Suprapubic skin (tissue), 4 donors: ENCODE measurements at regions not wholly inside any gene's neighbourhood (a gene's known extent, or its start where the extent isn't known, plus 50 kb on each side); places are given as distances from the start of the nearest gene placed in this dataset.

Experiments
- CTCF ChIP-seq, 2 donors: fragments of 200-600 bp in 1 of 2; fragments of 450-650 bp in 1 of 2; sonication (generic) in 1 of 2; IDR thresholded peaks; one replicate each; pipeline ENCODE4 v1.5.1; 2016 to 2019; ENCODE audit warnings: antibody characterized with exemption in 2 of 2, mild to moderate bottlenecking in 1 of 2, moderate library complexity in 1 of 2
- EP300 ChIP-seq: sonication (generic); formaldehyde crosslinking; IDR thresholded peaks from one replicate; pipeline ENCODE4 v1.6.1; 2017; ENCODE audit warnings: antibody characterized with exemption
- POLR2A ChIP-seq, 2 donors: fragments of 450-650 bp; IDR thresholded peaks; one replicate each; pipeline ENCODE4 v1.6.1; 2017; ENCODE audit warnings: antibody characterized with exemption in 2 of 2, mild to moderate bottlenecking in 2 of 2, moderate library complexity in 2 of 2
- POLR2AphosphoS5 ChIP-seq, 3 donors: sonication (generic); formaldehyde crosslinking; IDR thresholded peaks; one replicate each; pipeline ENCODE4 v1.6.1; 2017; ENCODE audit warnings: antibody characterized with exemption in 3 of 3

- TF ChIP-seq CTCF (IDR thresholded peaks at IDR 0.05), result no peak
- TF ChIP-seq EP300, result no peak
- no peak for TF ChIP-seq POLR2A (IDR thresholded peaks at IDR 0.05)
- no peak for TF ChIP-seq POLR2AphosphoS5 (IDR thresholded peaks at IDR 0.05)
Observed at GRCh38 chr2:204470178-204470620, 75.1 kb upstream of the PARD3B start.
